ENCODE measurements at regions not wholly inside any gene's neighbourhood (a gene's known extent, or its start where the extent isn't known, plus 50 kb on each side); places are given as distances from the start of the nearest gene placed in this dataset.
"Not testable (repeated sequence)": the region's sequence is repeated elsewhere in the genome, so short reads cannot be mapped to it uniquely, and the experiment has no call there.

DNA sequence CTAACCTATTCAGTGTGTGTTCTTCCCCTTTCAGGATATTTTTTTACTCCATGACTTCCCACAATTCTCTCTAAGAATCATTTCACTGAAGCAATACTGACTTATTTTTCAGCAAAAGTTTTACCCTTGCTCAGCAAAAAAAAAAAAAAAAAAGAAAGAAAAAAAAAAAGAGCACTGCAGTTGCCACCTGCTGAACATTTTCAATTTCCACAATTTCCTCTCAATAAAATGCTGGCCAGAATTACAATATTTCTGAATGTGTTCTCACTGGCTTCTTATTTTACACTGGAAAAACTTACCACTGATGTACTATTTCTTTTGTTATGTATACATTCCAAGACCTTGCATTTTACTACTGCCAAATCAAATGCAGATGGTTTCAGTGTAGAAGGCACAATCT, 210.4 kb downstream of the PAPSS1 start:
- TF ChIP-seq POLR2A (IDR thresholded peaks at IDR 0.05; ENCODE audit: low read depth, low read length) (no peak), POLR2AphosphoS5 (IDR thresholded peaks at IDR 0.05; ENCODE audit: low read depth, low read length) (no peak), TAF1 (IDR thresholded peaks at IDR 0.05; ENCODE audit: borderline replicate concordance, low read depth, low read length) (no peak)
- DNase-seq (ENCODE audit: insufficient read length), result no peak
- no peak for FAIRE-seq

DNA sequence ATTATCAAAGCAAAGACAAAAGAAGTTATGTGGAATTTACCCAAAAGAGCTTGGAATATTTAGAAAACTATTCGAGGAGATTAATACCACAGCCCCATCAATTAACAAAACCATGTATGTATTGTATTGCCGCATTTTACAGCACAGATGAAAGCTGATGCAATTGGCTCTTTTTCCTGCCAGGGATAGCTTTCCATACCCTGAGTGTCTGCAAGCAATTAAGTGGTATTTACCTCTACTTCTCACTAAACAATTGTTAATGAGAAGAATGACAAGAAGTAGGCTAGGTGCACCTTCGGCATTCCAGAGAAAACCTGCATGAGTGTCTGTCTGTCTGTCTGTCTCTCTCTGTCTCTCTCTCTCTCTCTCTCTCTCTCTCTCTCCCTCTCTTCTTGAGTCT, 219.5 kb downstream of the PAPSS1 start:
- no peak for TF ChIP-seq POLR2AphosphoS5 (IDR thresholded peaks at IDR 0.05; ENCODE audit: low read depth, low read length)
- no peak for TF ChIP-seq TAF1 (IDR thresholded peaks at IDR 0.05; ENCODE audit: borderline replicate concordance, low read depth, low read length)
- TF ChIP-seq POLR2A (IDR thresholded peaks at IDR 0.05; ENCODE audit: low read depth, low read length), result no peak
- no peak for DNase-seq (ENCODE audit: insufficient read length)
- no peak for FAIRE-seq

DNA sequence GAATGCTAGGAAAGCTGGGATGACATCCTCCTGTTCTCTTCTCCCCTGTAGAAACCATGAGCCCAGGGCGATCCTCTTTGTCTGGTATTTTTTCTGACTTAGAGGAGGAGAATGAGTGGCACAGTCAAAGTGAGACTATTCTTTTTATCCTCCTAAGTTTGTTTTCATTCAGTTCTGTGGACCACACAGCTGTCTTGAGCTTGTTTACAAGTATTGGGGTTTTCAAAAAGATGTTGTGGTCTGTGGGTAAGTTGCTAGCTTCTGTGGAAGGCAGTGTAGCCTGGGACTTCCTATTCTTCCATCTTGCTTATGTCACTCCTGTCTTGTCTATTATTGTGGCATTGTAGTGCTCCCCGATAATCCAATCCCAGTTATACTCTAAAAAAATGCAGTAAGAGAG, 223.0 kb downstream of the PAPSS1 start:
- FAIRE-seq (no peak), DNase-seq (ENCODE audit: insufficient read length) (no peak)
- TF ChIP-seq POLR2AphosphoS5 (IDR thresholded peaks at IDR 0.05; ENCODE audit: low read depth, low read length), result no peak
- TF ChIP-seq TAF1 (IDR thresholded peaks at IDR 0.05; ENCODE audit: borderline replicate concordance, low read depth, low read length), result no peak
- TF ChIP-seq POLR2A (IDR thresholded peaks at IDR 0.05; ENCODE audit: low read depth, low read length), result no peak

DNA sequence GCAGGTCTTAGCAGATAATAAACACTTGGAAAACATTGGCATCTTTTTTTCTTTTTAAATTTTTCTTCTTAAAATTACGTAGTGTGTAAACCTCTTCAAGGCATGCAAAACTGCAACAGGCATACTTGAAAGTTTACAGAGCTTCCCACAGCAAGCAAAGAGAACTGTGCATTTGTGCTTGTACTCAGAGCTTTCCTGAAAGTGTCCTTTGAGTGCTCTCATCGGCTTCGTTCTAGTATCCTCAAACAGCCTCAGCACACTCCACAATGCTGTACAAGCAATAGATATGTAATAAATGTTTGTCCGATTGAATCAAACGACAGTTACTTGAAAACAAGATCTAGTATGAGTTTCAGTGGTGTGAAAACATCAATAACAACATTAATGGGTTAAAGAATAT, 227.5 kb downstream of the PAPSS1 start:
- DNase-seq (ENCODE audit: insufficient read length) (no peak), FAIRE-seq (no peak)
- TF ChIP-seq TAF1 (IDR thresholded peaks at IDR 0.05; ENCODE audit: borderline replicate concordance, low read depth, low read length) (no peak), POLR2A (IDR thresholded peaks at IDR 0.05; ENCODE audit: low read depth, low read length) (no peak)

DNA sequence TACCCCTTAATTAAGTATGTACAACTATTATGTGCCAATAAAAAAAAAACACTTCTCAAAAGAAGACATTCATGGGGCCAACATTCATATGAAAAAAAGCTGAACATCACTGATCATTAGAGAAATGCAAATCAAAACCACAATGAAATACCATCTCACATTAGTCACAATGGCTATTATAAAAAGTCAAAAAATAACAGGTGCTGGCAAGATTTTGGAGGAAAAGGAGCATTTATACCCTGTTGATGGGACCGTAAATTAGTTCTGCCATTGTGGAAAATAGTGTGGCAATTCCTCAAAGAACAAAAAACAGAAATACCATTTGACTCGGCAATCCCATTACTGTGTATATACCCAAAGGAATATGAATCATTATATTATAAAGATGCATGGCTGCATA, 229.9 kb downstream of the PAPSS1 start:
- no peak for DNase-seq (ENCODE audit: insufficient read length)
- FAIRE-seq, result no peak
- TF ChIP-seq TAF1 (IDR thresholded peaks at IDR 0.05; ENCODE audit: borderline replicate concordance, low read depth, low read length) (no peak), POLR2A (IDR thresholded peaks at IDR 0.05; ENCODE audit: low read depth, low read length) (no peak), POLR2AphosphoS5 (IDR thresholded peaks at IDR 0.05; ENCODE audit: low read depth, low read length) (no peak)

DNA sequence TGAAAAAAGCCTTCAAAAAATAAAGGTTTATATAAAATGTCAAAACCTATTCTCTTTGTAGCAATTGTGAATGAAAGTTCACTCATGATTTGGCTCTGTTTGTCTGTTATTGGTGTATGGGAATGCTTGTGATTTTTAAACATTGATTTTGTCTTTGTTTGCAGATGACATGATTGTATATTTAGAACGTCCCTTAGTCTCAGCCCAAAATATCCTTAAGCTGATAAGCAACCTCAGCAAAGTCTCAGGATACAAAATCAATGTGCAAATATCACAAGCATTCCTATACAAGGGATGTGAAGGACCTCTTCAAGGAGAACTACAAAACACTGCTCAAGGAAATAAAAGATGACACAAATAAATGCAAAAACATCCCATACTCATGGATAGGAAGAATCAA, 236.4 kb downstream of the PAPSS1 start:
- FAIRE-seq; DNase-seq (ENCODE audit: insufficient read length): not testable (repeated sequence)

DNA sequence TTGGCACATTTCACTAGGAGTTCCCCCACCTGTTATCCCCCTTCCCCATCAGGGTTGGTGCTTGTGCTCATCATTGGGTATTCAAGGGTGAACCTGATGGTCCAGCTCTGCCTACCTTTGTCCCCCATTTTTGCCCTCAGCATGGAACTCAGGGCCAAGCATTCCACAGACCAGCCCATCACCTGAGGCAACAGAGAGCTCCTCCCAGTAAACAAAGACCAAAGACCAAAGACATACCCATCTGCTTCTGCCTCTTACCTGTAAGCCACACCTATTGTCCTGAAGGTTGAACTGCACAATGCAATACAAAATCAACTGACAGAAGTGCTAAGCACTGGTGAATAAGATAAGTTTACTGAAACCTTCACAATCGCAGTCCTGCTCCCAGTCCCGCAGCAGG, 237.5 kb downstream of the PAPSS1 start:
- FAIRE-seq (no peak), DNase-seq (ENCODE audit: insufficient read length) (no peak)
- TF ChIP-seq TAF1 (IDR thresholded peaks at IDR 0.05; ENCODE audit: borderline replicate concordance, low read depth, low read length) (no peak), POLR2AphosphoS5 (IDR thresholded peaks at IDR 0.05; ENCODE audit: low read depth, low read length) (no peak), POLR2A (IDR thresholded peaks at IDR 0.05; ENCODE audit: low read depth, low read length) (no peak)

DNA sequence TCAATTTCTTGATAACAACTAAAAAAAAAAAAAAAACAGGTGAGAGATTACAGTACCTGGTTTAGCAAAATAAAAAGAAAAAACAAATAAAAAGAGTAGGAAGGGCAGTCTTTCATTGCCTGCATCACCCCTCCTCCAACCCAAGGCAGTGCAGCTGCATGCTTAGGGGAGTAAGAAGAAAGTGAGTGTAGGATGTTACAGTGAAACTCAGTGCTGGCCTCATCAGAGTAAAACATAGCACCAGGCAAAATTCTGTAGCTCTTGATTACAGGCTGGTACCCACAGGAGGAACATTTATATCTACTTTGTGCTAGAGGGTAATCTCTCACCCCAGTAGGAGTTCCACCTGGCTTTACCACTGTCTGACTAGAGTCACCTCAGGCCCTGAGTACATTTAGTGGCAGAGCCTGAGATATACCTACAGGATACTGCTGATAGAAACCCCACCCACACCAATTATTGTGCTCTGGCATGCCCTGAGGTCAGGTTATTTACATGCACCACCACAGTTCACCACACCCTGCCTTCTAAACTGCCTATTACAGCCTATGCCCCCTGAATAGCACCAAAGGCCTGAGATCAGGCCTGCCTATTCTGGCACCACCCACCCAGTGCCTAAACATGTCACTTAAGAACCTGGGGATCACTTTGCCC, 241.6 kb downstream of the PAPSS1 start:
- no peak for DNase-seq (ENCODE audit: insufficient read length)
- FAIRE-seq, result no peak
- TF ChIP-seq POLR2AphosphoS5 (IDR thresholded peaks at IDR 0.05; ENCODE audit: low read depth, low read length) (no peak), TAF1 (IDR thresholded peaks at IDR 0.05; ENCODE audit: borderline replicate concordance, low read depth, low read length) (no peak), POLR2A (IDR thresholded peaks at IDR 0.05; ENCODE audit: low read depth, low read length) (no peak)

DNA sequence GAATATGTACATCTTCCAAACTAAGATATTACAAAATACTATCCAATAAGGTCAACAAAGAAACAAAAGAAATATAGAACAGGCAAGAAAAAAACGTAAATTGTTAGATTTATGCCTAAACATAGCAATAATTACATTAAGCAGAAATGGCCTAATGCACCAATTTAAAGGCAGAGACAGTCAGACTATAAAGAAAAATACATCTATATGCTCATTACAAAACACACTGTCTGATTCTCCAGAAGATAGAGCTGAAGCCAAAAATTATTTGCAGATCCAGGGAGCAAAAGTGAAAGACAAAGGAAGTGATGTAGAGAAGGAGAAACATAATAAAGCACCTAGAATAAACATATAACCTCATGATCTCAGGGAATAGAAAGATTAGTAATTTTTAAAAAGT, 246.9 kb downstream of the PAPSS1 start:
- DNase-seq (ENCODE audit: insufficient read length) (no peak), FAIRE-seq (no peak)
- TF ChIP-seq POLR2A (IDR thresholded peaks at IDR 0.05; ENCODE audit: low read depth, low read length) (no peak), POLR2AphosphoS5 (IDR thresholded peaks at IDR 0.05; ENCODE audit: low read depth, low read length) (no peak), TAF1 (IDR thresholded peaks at IDR 0.05; ENCODE audit: borderline replicate concordance, low read depth, low read length) (no peak)

DNA sequence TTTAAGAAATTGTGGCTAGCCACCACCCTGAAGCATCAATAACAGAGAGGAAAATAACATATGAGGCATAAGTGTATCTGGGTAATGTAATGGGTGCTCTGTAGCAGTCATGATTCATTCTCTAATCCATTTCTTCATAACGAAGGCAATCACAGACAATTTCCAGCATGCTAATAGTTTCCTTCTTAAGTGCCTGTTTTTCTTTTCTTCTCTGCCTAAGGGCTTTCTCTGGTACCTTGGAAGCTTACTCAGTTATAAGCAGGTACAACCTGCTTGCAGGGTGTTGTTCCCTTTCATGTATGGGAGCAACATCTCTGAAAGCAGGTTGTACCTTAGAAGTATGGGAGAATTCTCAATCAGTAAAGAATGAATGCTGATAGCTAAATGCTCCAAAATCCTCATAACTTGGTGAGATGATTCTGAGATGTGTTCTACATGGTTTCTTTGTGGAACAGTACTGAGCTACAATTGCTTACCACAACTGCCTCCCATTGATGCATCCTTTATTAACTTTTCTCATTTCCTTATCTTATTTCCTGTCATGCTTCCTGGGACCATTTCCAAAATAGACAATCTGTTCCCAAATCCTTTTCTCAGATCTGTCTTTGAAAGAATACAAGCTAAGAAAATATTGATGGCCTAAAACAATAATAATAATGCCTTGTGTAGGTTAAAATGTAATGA, 247.6 kb downstream of the PAPSS1 start:
- FAIRE-seq, result no peak
- no peak for DNase-seq (ENCODE audit: insufficient read length)
- TF ChIP-seq POLR2A (IDR thresholded peaks at IDR 0.05; ENCODE audit: low read depth, low read length) (no peak), TAF1 (IDR thresholded peaks at IDR 0.05; ENCODE audit: borderline replicate concordance, low read depth, low read length) (no peak), POLR2AphosphoS5 (IDR thresholded peaks at IDR 0.05; ENCODE audit: low read depth, low read length) (no peak)

DNA sequence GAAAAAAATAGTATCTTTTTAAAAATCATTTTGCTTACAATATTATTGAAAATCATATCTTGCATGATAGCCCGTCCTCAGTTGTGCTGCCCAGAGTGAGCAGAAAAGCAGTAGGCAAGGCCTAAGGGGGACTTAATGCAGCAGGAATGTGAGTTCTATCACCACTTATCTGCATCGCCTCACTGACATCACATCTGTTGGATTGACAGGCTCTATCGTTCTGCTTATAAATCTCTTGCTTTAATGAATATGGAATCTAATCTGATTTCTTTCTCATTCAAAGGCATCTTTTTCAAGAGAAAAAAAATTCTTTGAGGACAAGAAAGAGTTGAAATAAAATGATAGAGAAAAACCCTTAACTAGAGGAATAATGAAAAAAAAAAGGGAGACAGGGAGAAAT, 249.9 kb downstream of the PAPSS1 start:
- TF ChIP-seq TAF1 (IDR thresholded peaks at IDR 0.05; ENCODE audit: borderline replicate concordance, low read depth, low read length) (no peak), POLR2A (IDR thresholded peaks at IDR 0.05; ENCODE audit: low read depth, low read length) (no peak), POLR2AphosphoS5 (IDR thresholded peaks at IDR 0.05; ENCODE audit: low read depth, low read length) (no peak)
- DNase-seq (ENCODE audit: insufficient read length), result no peak
- FAIRE-seq, result no peak

DNA sequence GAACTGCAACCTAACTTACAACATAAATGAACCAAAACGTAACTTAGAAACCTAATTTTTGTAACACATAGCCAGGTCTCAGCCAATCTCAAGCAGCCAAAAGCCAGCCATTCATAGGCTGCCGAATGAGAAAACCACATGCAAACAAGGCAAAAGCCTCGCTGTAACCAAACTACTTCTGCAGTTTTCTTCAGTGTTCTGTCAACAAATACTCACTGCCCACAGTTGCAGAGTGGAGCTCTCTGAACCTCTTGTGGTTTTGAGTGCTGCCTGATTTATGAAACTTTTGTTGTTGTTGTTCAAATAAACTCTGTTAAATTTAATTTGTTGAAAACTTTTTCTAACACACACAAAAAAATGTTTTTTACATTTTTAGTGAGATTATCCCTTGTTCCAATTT, 251.2 kb downstream of the PAPSS1 start:
- TF ChIP-seq TAF1 (IDR thresholded peaks at IDR 0.05; ENCODE audit: borderline replicate concordance, low read depth, low read length), result no peak
- no peak for TF ChIP-seq POLR2AphosphoS5 (IDR thresholded peaks at IDR 0.05; ENCODE audit: low read depth, low read length)
- no peak for TF ChIP-seq POLR2A (IDR thresholded peaks at IDR 0.05; ENCODE audit: low read depth, low read length)
- no peak for FAIRE-seq
- DNase-seq (ENCODE audit: insufficient read length), result no peak
